GM13976 (cell line): ENCODE measurements at regions not wholly inside any gene's neighbourhood (a gene's known extent, or its start where the extent isn't known, plus 50 kb on each side); places are given as distances from the start of the nearest gene placed in this dataset.

Source experiments
- DNase-seq: peaks from one replicate; pipeline ENCODE4 v3.0.0; 2012; ENCODE audit warnings: low spot score
- CTCF ChIP-seq: IDR thresholded peaks from 2 replicates; pipeline ENCODE4 v1.5.1; 2012; ENCODE audit warnings: borderline replicate concordance, mild to moderate bottlenecking; ENCODE audit not compliant: insufficient read depth; ENCODE audit errors: extremely low read depth, missing control alignments, control extremely low read depth
- in situ Hi-C: fragments of 300-500 bp; cut with MboI; formaldehyde crosslinking; loops from one replicate; pipeline ENCODE4 v1.12.0; 2022; ENCODE audit warnings: low sequenced_read_pairs, mixed read lengths, inconsistent platforms; ENCODE audit not compliant: unreplicated experiment

GRCh38 chr13:100838387-100838786 is 163.8 kb upstream of the TMTC4 start:
- no peak for DNase-seq
- in situ Hi-C loops, result no loop called here
- no peak for TF ChIP-seq CTCF

- in situ Hi-C loops, result no loop called here
- no peak for TF ChIP-seq CTCF
- no peak for DNase-seq
These were observed 163.0 kb upstream of the TMTC4 start for GRCh38 chr13:100837631-100838030.

- TF ChIP-seq CTCF, result no peak
- DNase-seq, result no peak
- in situ Hi-C loops, result no loop called here
These were observed 162.1 kb upstream of the TMTC4 start for GRCh38 chr13:100836711-100837110.

- in situ Hi-C loops, result no loop called here
- no peak for DNase-seq
- TF ChIP-seq CTCF, result no peak
These were observed 161.1 kb upstream of the TMTC4 start for GRCh38 chr13:100835695-100836094.

- in situ Hi-C loops, result no loop called here
- TF ChIP-seq CTCF, result no peak
- no peak for DNase-seq
These were observed 158.8 kb upstream of the TMTC4 start for GRCh38 chr13:100833427-100833826.

GRCh38 chr13:100828226-100828625 is 153.6 kb upstream of the TMTC4 start:
- no peak for DNase-seq
- in situ Hi-C loops, result no loop called here
- no peak for TF ChIP-seq CTCF
